ENCODE measurements at regions not wholly inside any gene's neighbourhood (a gene's known extent, or its start where the extent isn't known, plus 50 kb on each side); places are given as distances from the start of the nearest gene placed in this dataset.

DNA sequence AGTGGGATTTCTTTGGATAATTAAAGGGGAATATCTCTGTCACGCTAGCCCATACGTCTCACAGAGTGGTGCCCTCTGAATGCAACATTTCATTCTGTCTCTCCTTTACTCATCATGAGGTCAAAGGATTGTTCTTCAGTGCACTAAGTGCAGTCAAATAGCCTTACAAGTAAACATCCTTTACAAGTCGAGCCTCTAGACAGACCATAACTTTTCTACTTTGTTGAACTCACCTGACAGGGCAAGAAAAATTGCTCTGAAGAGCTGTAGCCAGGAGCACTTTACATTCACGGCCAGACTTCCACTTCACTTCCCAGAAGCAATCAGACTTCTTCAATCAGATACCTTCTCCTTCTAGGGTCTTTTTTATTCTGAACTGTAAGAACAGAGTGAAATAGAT is 768.0 kb upstream of the TMPRSS15 start:
- Mint-ChIP-seq H3K36me3 (ENCODE audit: low read depth) (no peaks in the 10 kb centered on the region), H3K9me3 (no peaks in the 10 kb centered on the region), H3K4me1 (peaks cover 3% of the 10 kb centered on the region), H3K4me3 (no peak overlapping the region), H3K27me3 (ENCODE audit: insufficient read depth) (no peaks in the 10 kb centered on the region), H3K27ac (no peak overlapping the region)
- Histone ChIP-seq H3K9me3 (ENCODE audit: control insufficient read depth, low read length) (no peaks in the 10 kb centered on the region), H3K27me3 (ENCODE audit: control insufficient read depth, insufficient read depth, low read length, poor library complexity, severe bottlenecking) (no peaks in the 10 kb centered on the region), H3K4me1 (ENCODE audit: control insufficient read depth, insufficient read depth, low read length) (no peaks in the 10 kb centered on the region), H3K4me3 (ENCODE audit: low read length) (no peak overlapping the region), H3K9ac (ENCODE audit: extremely low read depth, low read length, poor library complexity, severe bottlenecking) (no peak overlapping the region), H3K27ac (ENCODE audit: low read depth, low read length) (no peak overlapping the region), H3K36me3 (ENCODE audit: control insufficient read depth, insufficient read depth, low read length) (no peaks in the 10 kb centered on the region)
- WGBS, 2 experiments (ENCODE audit: insufficient coverage in 1 of 2, insufficient read length in 1 of 2) = 86 to 89% methylated on average over 4 of the region's 4 CpGs
- DNase-seq = no peak
- TF ChIP-seq, protein P1, sequence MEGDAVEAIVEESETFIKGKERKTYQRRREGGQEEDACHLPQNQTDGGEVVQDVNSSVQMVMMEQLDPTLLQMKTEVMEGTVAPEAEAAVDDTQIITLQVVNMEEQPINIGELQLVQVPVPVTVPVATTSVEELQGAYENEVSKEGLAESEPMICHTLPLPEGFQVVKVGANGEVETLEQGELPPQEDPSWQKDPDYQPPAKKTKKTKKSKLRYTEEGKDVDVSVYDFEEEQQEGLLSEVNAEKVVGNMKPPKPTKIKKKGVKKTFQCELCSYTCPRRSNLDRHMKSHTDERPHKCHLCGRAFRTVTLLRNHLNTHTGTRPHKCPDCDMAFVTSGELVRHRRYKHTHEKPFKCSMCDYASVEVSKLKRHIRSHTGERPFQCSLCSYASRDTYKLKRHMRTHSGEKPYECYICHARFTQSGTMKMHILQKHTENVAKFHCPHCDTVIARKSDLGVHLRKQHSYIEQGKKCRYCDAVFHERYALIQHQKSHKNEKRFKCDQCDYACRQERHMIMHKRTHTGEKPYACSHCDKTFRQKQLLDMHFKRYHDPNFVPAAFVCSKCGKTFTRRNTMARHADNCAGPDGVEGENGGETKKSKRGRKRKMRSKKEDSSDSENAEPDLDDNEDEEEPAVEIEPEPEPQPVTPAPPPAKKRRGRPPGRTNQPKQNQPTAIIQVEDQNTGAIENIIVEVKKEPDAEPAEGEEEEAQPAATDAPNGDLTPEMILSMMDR (conservative IDR thresholded peaks at IDR 0.05) = no peak

DNA sequence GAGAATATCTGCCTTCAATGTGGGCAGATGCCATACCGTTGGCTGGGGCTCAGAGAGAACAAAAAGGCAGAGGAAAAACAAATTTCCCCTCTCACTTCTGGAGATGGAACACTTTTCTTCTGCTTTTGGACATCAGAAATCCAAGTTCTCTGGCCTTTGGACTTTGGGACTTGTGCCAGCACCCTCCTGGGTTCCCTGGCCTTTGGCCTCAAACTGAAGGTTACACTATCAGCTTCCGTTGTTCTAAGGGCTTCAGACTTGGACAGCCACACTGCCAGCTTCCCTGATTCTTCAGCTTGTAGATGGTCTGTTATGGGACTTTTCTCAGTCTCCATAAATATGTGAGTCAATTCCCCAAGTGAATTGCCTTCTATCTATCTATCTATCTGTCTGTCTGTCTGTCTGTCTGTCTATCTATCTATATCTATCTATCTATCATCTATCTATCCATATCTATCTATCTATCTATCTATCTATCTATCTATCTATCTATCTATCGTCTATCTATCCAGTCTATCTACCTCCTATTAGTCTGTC is 778.1 kb upstream of the TMPRSS15 start:
- Mint-ChIP-seq H3K36me3 (ENCODE audit: low read depth) (no peaks in the 10 kb centered on the region), H3K27ac (no peak overlapping the region), H3K4me1 (peaks cover 6% of the 10 kb centered on the region), H3K9me3 (no peaks in the 10 kb centered on the region), H3K4me3 (no peak overlapping the region), H3K27me3 (ENCODE audit: insufficient read depth) (no peaks in the 10 kb centered on the region)
- Histone ChIP-seq H3K9ac (ENCODE audit: extremely low read depth, low read length, poor library complexity, severe bottlenecking) (no peak overlapping the region), H3K9me3 (ENCODE audit: control insufficient read depth, low read length) (no peaks in the 10 kb centered on the region), H3K36me3 (ENCODE audit: control insufficient read depth, insufficient read depth, low read length) (no peaks in the 10 kb centered on the region), H3K27ac (ENCODE audit: low read depth, low read length) (no peak overlapping the region), H3K27me3 (ENCODE audit: control insufficient read depth, insufficient read depth, low read length, poor library complexity, severe bottlenecking) (no peaks in the 10 kb centered on the region), H3K4me3 (ENCODE audit: low read length) (no peak overlapping the region), H3K4me1 (ENCODE audit: control insufficient read depth, insufficient read depth, low read length) (no peaks in the 10 kb centered on the region)
- 88 to 100% methylated on average over 2 to 3 of the region's 3 CpGs for WGBS, 2 experiments (ENCODE audit: insufficient coverage in 1 of 2, insufficient read length in 1 of 2)
- DNase-seq = no peak
- TF ChIP-seq, protein P1 (conservative IDR thresholded peaks at IDR 0.05) = no peak

DNA sequence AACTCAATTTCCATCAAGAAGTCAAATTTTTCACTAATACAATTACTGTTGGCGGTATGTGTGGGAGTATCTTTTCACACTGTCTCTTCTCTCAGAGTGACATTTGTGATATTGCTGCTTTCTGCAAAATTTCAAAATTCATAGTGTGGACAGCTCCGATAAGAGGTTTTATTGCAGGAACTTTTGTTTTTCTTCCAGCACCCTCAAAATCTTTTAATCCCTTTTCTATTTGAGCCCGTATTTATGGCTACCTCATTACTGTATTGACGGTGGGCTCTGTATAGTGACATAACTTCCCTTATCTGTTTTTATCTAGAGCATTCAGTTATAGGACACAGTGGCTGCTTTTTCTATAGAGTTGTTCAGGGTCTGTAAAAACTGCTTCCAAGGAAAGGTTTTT is 794.4 kb upstream of the TMPRSS15 start:
- Mint-ChIP-seq H3K4me3 (no peak overlapping the region), H3K27ac (no peak overlapping the region), H3K27me3 (ENCODE audit: insufficient read depth) (no peaks in the 10 kb centered on the region), H3K36me3 (ENCODE audit: low read depth) (no peaks in the 10 kb centered on the region), H3K9me3 (no peaks in the 10 kb centered on the region), H3K4me1 (peaks cover 8% of the 10 kb centered on the region)
- no peak overlapping the region for H3K27ac ChIP-seq (ENCODE audit: low read depth, low read length)
- no peaks in the 10 kb centered on the region for H3K36me3 ChIP-seq (ENCODE audit: control insufficient read depth, insufficient read depth, low read length)
- H3K4me1 ChIP-seq (ENCODE audit: control insufficient read depth, insufficient read depth, low read length) = no peaks in the 10 kb centered on the region
- TF ChIP-seq, protein P1 (conservative IDR thresholded peaks at IDR 0.05) = no peak
- no peak overlapping the region for H3K4me3 ChIP-seq (ENCODE audit: low read length)
- H3K9ac ChIP-seq (ENCODE audit: extremely low read depth, low read length, poor library complexity, severe bottlenecking) = no peak overlapping the region
- no peak for DNase-seq
- 78 to 83% methylated on average over 2 to 4 of the region's 4 CpGs for WGBS, 2 experiments (ENCODE audit: insufficient coverage in 1 of 2, insufficient read length in 1 of 2)
- no peaks in the 10 kb centered on the region for H3K9me3 ChIP-seq (ENCODE audit: control insufficient read depth, low read length)
- no peaks in the 10 kb centered on the region for H3K27me3 ChIP-seq (ENCODE audit: control insufficient read depth, insufficient read depth, low read length, poor library complexity, severe bottlenecking)

All from endodermal cell (in vitro differentiated cells).